Dedifferentiated amniotic fluid mesenchymal stem cell (primary cell): ENCODE measurements at regions not wholly inside any gene's neighbourhood (a gene's known extent, or its start where the extent isn't known, plus 50 kb on each side); places are given as distances from the start of the nearest gene placed in this dataset.

ENCODE experiments used
- DNase-seq: peaks from one replicate; pipeline ENCODE4 v3.0.0-alpha.2; 2016; ENCODE audit errors: extremely low spot score

GRCh38 chr1:80436851-80437250 lies 1363.9 kb upstream of the ADGRL2 start:
- no peak for DNase-seq

GRCh38 chr1:80427881-80428280 lies 1372.9 kb upstream of the ADGRL2 start:
- DNase-seq, result no peak

GRCh38 chr1:80424249-80424648 lies 1376.5 kb upstream of the ADGRL2 start:
- no peak for DNase-seq

- no peak for DNase-seq
Measured at GRCh38 chr1:80418134-80418533, 1382.6 kb upstream of the ADGRL2 start.

GRCh38 chr1:80417671-80418070 lies 1383.1 kb upstream of the ADGRL2 start:
- peak; percentile 76 for DNase-seq

- no peak for DNase-seq
Measured at GRCh38 chr1:80413969-80414368, 1386.8 kb upstream of the ADGRL2 start.

GRCh38 chr1:80410233-80410632 lies 1390.5 kb upstream of the ADGRL2 start:
- no peak for DNase-seq

- DNase-seq, result no peak
Measured at GRCh38 chr1:80403471-80403893, 1397.0 kb upstream of the ADGRL4 start.

GRCh38 chr1:80402625-80403024 lies 1396.1 kb upstream of the ADGRL4 start:
- no peak for DNase-seq

- DNase-seq, result no peak
Measured at GRCh38 chr1:80401757-80402156, 1395.2 kb upstream of the ADGRL4 start.

GRCh38 chr1:80392529-80392928 lies 1386.0 kb upstream of the ADGRL4 start:
- DNase-seq, result no peak

- no peak for DNase-seq
Measured at GRCh38 chr1:80385650-80386049, 1379.1 kb upstream of the ADGRL4 start.

GRCh38 chr1:80384959-80385358 lies 1378.4 kb upstream of the ADGRL4 start:
- no peak for DNase-seq

- DNase-seq, result no peak
Measured at GRCh38 chr1:80384083-80384830, 1377.7 kb upstream of the ADGRL4 start.

- peak; percentile 83 for DNase-seq
Measured at GRCh38 chr1:80375662-80376061, 1369.1 kb upstream of the ADGRL4 start.

- peak; percentile 15 for DNase-seq
Measured at GRCh38 chr1:80375109-80375508, 1368.6 kb upstream of the ADGRL4 start.

GRCh38 chr1:80369780-80370179 lies 1363.2 kb upstream of the ADGRL4 start:
- DNase-seq, result no peak

GRCh38 chr1:80367058-80367457 lies 1360.5 kb upstream of the ADGRL4 start:
- no peak for DNase-seq

- no peak for DNase-seq
Measured at GRCh38 chr1:80365359-80366021, 1359.0 kb upstream of the ADGRL4 start.

GRCh38 chr1:80363689-80364475 lies 1357.4 kb upstream of the ADGRL4 start:
- DNase-seq, result no peak

GRCh38 chr1:80359666-80360065 lies 1353.1 kb upstream of the ADGRL4 start:
- no peak for DNase-seq

GRCh38 chr1:80349218-80349617 lies 1342.7 kb upstream of the ADGRL4 start:
- DNase-seq, result no peak

- no peak for DNase-seq
Measured at GRCh38 chr1:80341021-80341420, 1334.5 kb upstream of the ADGRL4 start.
